Prostate gland (tissue), 2 donors: ENCODE measurements at regions not wholly inside any gene's neighbourhood (a gene's known extent, or its start where the extent isn't known, plus 50 kb on each side); places are given as distances from the start of the nearest gene placed in this dataset.

Experiments used
- POLR2AphosphoS5 ChIP-seq: sonication (generic); formaldehyde crosslinking; IDR thresholded peaks from one replicate; pipeline ENCODE4 v1.6.1; 2017; ENCODE audit warnings: antibody characterized with exemption
- TF ChIP-seq, protein P1 (sequence below), 4 experiments: fragments of 200-600 bp in 2 of 4; fragments of 450-650 bp in 2 of 4; sonication (generic) in 2 of 4; IDR thresholded peaks; 1 replicate in 3 of 4; 2 replicates in 1 of 4; pipeline ENCODE4 v1.5.1; 2016 to 2019; ENCODE audit warnings: antibody characterized with exemption in 4 of 4, mild to moderate bottlenecking in 2 of 4, moderate library complexity in 2 of 4

DNA sequence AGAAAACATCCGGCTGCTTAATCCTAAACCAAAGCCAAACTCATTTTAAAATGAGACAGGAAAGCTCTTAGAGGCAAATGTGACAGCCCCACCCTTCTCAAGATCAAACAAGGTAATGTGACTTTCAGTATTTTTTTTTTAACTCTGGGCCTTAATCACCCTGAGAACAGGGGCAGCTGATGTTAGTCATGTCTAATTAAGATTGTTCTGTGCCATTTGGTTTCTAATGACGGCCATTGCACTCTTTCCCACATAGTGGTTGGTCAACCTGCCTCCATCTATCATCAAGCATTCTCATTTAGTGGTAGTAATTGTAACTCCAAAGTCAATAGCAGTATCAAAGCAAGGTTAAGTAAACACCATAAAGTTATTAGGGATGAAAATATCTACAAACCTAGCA lies 191.6 kb upstream of the EXOC2 start:
- no peak for TF ChIP-seq POLR2AphosphoS5
- TF ChIP-seq, protein P1, sequence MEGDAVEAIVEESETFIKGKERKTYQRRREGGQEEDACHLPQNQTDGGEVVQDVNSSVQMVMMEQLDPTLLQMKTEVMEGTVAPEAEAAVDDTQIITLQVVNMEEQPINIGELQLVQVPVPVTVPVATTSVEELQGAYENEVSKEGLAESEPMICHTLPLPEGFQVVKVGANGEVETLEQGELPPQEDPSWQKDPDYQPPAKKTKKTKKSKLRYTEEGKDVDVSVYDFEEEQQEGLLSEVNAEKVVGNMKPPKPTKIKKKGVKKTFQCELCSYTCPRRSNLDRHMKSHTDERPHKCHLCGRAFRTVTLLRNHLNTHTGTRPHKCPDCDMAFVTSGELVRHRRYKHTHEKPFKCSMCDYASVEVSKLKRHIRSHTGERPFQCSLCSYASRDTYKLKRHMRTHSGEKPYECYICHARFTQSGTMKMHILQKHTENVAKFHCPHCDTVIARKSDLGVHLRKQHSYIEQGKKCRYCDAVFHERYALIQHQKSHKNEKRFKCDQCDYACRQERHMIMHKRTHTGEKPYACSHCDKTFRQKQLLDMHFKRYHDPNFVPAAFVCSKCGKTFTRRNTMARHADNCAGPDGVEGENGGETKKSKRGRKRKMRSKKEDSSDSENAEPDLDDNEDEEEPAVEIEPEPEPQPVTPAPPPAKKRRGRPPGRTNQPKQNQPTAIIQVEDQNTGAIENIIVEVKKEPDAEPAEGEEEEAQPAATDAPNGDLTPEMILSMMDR (IDR thresholded peaks at IDR 0.05): no peak
